H1 (cell line): ENCODE measurements at regions not wholly inside any gene's neighbourhood (a gene's known extent, or its start where the extent isn't known, plus 50 kb on each side); places are given as distances from the start of the nearest gene placed in this dataset.

Source experiments
- SAP30 ChIP-seq: fragments of 300-600 bp; sonication (generic); IDR thresholded peaks from 2 replicates; pipeline ENCODE4 v1.7.1; 2012; ENCODE audit warnings: low read length, moderate library complexity, mild to moderate bottlenecking, inconsistent platforms; ENCODE audit not compliant: insufficient read depth, insufficient replicate concordance
- TF ChIP-seq, protein P1 (sequence below): fragments of 300-600 bp; sonication (generic); IDR thresholded peaks from 2 replicates; pipeline ENCODE4 v1.7.1; 2012; ENCODE audit warnings: low read length, moderate library complexity, mild to moderate bottlenecking, inconsistent platforms; ENCODE audit not compliant: insufficient replicate concordance

DNA sequence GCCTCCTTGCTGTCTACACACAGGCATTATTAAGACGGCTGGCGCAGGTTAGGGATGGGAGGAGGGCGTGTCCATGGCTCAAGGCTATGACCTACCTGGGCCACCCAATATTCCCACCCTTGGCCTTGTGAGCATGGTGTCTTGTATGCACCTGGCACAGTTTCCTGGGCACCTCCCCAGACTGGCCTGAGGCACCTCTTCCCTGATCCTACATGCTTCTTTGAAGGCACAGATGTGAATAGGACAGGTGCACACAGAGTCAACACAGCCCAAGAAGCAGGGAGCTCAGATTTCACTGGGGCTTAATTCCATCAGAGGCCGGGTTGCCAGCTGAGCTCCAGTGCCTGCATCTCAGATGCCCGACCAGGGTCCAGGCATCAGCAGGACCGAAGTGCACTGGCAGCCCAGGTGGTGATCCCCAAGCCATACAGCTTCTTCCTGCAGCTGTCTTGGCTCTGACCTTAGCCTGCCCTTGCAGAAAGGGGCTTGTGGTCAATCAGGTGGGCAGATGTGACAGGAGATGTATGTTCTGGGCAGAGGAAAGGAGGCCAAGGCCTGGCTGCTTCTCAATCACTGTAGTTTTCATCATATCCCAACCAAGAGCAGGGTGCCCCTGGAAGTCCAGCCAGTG, 287.7 kb downstream of the CLIC5 start (continued):
- TF ChIP-seq, protein P1, sequence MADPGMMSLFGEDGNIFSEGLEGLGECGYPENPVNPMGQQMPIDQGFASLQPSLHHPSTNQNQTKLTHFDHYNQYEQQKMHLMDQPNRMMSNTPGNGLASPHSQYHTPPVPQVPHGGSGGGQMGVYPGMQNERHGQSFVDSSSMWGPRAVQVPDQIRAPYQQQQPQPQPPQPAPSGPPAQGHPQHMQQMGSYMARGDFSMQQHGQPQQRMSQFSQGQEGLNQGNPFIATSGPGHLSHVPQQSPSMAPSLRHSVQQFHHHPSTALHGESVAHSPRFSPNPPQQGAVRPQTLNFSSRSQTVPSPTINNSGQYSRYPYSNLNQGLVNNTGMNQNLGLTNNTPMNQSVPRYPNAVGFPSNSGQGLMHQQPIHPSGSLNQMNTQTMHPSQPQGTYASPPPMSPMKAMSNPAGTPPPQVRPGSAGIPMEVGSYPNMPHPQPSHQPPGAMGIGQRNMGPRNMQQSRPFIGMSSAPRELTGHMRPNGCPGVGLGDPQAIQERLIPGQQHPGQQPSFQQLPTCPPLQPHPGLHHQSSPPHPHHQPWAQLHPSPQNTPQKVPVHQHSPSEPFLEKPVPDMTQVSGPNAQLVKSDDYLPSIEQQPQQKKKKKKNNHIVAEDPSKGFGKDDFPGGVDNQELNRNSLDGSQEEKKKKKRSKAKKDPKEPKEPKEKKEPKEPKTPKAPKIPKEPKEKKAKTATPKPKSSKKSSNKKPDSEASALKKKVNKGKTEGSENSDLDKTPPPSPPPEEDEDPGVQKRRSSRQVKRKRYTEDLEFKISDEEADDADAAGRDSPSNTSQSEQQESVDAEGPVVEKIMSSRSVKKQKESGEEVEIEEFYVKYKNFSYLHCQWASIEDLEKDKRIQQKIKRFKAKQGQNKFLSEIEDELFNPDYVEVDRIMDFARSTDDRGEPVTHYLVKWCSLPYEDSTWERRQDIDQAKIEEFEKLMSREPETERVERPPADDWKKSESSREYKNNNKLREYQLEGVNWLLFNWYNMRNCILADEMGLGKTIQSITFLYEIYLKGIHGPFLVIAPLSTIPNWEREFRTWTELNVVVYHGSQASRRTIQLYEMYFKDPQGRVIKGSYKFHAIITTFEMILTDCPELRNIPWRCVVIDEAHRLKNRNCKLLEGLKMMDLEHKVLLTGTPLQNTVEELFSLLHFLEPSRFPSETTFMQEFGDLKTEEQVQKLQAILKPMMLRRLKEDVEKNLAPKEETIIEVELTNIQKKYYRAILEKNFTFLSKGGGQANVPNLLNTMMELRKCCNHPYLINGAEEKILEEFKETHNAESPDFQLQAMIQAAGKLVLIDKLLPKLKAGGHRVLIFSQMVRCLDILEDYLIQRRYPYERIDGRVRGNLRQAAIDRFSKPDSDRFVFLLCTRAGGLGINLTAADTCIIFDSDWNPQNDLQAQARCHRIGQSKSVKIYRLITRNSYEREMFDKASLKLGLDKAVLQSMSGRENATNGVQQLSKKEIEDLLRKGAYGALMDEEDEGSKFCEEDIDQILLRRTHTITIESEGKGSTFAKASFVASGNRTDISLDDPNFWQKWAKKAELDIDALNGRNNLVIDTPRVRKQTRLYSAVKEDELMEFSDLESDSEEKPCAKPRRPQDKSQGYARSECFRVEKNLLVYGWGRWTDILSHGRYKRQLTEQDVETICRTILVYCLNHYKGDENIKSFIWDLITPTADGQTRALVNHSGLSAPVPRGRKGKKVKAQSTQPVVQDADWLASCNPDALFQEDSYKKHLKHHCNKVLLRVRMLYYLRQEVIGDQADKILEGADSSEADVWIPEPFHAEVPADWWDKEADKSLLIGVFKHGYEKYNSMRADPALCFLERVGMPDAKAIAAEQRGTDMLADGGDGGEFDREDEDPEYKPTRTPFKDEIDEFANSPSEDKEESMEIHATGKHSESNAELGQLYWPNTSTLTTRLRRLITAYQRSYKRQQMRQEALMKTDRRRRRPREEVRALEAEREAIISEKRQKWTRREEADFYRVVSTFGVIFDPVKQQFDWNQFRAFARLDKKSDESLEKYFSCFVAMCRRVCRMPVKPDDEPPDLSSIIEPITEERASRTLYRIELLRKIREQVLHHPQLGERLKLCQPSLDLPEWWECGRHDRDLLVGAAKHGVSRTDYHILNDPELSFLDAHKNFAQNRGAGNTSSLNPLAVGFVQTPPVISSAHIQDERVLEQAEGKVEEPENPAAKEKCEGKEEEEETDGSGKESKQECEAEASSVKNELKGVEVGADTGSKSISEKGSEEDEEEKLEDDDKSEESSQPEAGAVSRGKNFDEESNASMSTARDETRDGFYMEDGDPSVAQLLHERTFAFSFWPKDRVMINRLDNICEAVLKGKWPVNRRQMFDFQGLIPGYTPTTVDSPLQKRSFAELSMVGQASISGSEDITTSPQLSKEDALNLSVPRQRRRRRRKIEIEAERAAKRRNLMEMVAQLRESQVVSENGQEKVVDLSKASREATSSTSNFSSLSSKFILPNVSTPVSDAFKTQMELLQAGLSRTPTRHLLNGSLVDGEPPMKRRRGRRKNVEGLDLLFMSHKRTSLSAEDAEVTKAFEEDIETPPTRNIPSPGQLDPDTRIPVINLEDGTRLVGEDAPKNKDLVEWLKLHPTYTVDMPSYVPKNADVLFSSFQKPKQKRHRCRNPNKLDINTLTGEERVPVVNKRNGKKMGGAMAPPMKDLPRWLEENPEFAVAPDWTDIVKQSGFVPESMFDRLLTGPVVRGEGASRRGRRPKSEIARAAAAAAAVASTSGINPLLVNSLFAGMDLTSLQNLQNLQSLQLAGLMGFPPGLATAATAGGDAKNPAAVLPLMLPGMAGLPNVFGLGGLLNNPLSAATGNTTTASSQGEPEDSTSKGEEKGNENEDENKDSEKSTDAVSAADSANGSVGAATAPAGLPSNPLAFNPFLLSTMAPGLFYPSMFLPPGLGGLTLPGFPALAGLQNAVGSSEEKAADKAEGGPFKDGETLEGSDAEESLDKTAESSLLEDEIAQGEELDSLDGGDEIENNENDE = no peak
- TF ChIP-seq SAP30 = no peak
